SU-DHL-6 (cell line): ENCODE measurements at regions not wholly inside any gene's neighbourhood (a gene's known extent, or its start where the extent isn't known, plus 50 kb on each side); places are given as distances from the start of the nearest gene placed in this dataset.

Experiments
- EZH2phosphoT487 ChIP-seq: fragments of 200-600 bp; sonication (generic), shearing (Covaris generic); conservative IDR thresholded peaks from 2 replicates; pipeline ENCODE4 v1.6.1; 2018; ENCODE audit warnings: mild to moderate bottlenecking, antibody characterized with exemption, low read length, moderate library complexity, mixed read lengths
- TF ChIP-seq, protein P1 (sequence below): fragments of 200-600 bp; sonication (generic); IDR thresholded peaks from one replicate; pipeline ENCODE4 v1.5.1; 2017; ENCODE audit warnings: antibody characterized with exemption, mild to moderate bottlenecking, low read length, moderate library complexity; ENCODE audit not compliant: insufficient read depth, poor library complexity, severe bottlenecking

DNA sequence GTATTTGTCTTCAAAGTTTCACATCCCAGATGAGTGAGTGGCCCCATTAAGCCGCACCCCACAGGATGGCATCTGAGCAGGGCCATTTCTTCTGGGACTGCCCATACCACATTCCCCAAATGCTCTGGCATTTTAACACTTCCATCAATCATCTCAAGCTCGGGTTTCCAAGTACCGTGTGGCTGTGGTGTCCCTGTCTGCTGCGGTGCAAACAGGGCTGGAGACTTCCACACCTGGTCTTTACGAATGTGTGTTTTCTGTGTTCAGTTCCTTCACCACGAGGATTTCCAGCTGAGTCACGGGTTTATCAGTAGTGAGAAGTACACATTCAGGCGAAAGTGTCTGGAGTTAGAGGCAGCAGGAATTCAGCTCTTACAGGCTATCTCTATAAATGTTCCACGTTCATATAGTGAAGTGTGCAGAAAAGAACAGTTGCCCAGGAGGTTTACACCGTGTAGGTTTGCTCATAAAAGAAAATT lies 195.2 kb downstream of the RHOU start:
- TF ChIP-seq, protein P1, sequence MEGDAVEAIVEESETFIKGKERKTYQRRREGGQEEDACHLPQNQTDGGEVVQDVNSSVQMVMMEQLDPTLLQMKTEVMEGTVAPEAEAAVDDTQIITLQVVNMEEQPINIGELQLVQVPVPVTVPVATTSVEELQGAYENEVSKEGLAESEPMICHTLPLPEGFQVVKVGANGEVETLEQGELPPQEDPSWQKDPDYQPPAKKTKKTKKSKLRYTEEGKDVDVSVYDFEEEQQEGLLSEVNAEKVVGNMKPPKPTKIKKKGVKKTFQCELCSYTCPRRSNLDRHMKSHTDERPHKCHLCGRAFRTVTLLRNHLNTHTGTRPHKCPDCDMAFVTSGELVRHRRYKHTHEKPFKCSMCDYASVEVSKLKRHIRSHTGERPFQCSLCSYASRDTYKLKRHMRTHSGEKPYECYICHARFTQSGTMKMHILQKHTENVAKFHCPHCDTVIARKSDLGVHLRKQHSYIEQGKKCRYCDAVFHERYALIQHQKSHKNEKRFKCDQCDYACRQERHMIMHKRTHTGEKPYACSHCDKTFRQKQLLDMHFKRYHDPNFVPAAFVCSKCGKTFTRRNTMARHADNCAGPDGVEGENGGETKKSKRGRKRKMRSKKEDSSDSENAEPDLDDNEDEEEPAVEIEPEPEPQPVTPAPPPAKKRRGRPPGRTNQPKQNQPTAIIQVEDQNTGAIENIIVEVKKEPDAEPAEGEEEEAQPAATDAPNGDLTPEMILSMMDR: no peak
- TF ChIP-seq EZH2phosphoT487: no peak
